IPS-NIHi11 (cell line): ENCODE measurements at regions not wholly inside any gene's neighbourhood (a gene's known extent, or its start where the extent isn't known, plus 50 kb on each side); places are given as distances from the start of the nearest gene placed in this dataset.
"Not testable (repeated sequence)": the region's sequence is repeated elsewhere in the genome, so short reads cannot be mapped to it uniquely, and the experiment has no call there.

Source experiments
- DNase-seq: peaks from one replicate; pipeline ENCODE4 v3.0.0; 2012; ENCODE audit warnings: mixed read lengths, low spot score

DNA sequence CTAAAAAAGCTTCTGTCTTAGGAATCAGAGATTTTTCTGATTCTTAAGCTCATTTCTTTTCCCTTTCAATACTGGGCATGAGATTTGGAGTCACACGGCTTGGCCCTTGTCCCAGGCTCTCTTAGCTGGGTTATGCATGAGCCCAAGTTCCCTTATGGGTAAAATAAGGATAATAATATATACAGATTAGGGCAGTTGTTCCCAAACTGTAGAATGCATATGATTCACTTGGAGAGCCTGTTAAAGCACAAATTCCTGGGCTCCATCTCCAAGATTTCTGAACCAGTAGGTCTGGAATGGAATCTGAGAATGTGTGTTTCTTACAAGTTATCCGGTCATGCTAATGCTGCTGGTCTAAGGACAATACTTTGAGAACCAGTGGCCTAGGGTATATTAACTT is 154.0 kb downstream of the REEP3 start:
- no peak for DNase-seq

DNA sequence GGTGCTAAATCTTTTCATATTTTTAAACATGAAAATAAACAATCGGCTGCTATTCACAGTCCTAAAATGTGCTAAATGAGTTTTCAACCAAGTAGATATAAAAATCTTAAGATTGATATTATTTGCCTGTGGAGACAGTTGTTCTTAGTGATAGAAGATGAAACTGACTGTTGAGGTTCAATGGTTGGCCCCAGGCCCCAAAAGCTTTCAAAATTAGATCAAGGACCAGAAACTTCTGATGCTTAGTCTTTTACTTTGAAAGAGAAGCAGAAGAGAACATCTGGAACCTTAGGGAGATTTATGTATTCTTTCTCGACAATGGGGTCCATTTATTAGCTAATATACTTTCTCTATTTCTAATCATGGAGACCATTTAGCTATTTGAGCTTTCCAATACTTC is 155.8 kb downstream of the REEP3 start:
- no peak for DNase-seq

DNA sequence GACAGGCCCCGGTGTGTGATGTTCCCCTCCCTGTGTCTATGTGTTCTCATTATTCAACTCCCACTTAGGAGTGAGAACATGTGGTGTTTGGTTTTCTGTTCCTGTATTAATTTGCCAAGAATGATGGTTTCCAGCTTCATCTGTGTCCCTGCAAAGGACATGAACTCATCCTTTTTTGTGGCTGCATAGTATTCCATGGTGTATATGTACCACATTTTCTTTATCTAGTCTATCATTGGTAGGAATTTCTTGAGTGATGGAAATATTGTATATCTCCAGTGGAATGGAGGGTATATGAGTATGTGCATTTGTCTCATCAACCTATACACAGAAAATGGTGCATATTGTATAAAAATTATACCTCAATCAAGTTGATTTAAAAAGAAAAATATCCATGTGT is 159.3 kb downstream of the REEP3 start:
- DNase-seq: not testable (repeated sequence)

DNA sequence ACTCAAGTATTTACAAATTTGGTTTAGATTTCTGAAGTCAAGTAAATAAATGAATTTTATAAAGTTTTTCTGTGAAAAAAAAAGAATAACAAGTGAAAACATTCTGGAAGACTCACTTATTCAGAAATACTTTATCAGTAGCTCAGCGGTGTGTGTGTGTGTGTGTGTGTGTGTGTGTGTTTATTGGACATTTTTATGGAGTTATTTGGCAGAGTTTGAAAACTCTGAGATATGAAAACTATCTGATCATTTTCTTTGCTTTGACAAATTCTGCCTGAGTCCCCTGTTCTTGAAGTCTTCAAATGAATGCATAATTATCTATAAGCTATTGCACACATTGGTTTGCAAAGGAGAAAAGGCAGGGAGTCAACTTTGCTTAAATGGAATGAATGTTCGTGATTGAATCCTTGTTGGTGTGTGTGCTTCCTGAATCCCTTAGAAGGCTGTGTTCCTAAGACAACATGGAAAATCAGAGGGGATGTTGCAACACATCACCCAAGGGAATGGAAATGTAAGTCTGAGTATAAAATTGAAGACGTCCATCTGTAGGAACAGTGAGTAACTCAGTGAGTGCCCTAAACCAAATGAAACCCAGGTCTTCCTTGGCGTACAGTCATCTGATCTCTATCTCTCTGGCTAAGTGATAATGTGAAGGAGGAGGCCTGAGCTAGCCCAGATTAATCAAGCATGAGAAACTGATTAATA is 160.9 kb downstream of the REEP3 start:
- no peak for DNase-seq

DNA sequence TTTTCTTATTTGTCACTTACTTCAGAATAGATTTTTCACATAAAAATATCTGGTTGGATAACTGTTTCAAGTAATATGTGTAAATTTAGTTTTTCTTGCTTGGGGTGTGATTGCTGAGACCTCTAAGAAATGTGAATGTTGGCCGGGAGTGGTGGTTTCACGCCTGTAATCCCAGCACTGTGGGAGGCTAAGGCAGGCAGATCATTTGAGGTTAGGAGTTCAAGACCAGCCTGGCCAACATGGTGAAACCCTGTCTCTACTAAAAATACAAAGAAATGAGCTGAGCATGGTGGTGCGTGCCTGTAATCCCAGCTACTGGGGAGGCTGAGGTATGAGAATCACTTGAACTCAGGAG is 161.5 kb downstream of the REEP3 start:
- DNase-seq: not testable (repeated sequence)

DNA sequence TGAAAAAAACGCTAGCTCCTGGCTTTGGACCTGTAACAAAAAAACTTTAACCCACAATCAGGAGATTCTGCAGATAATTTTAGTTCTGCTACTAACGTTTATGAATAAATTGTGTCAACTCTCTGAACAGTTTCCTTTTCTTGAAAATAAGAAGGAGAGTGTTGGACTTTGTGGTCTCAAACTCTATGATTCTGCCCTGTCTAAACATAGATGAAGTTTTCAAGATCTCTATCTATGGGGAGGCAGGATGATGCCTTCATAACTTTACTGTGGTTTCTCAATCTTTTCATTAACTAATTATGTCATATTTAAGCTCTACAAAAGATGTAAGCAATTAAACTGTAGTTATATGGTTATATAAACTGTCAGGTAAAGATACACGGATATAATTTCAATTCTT is 162.0 kb downstream of the REEP3 start:
- DNase-seq: no peak

DNA sequence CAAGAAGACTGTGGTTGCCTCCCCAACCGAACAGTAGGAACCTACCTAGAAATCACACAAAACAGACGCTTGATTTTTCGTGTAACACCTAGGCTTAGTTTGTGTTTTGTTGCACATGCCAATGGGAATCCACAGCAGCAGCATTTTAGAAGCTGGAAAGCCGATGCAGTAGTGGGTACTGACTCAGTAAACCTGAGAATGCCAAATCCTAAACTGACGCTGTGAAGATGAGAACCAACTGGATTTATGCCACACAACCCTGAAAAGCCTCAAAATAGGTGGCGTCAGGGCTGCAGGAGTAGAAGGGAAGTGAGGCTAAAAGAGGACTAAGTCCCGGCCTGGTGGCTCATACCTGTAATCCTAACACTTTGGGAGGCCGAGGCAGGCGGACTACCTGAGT is 162.5 kb downstream of the REEP3 start:
- no peak for DNase-seq

DNA sequence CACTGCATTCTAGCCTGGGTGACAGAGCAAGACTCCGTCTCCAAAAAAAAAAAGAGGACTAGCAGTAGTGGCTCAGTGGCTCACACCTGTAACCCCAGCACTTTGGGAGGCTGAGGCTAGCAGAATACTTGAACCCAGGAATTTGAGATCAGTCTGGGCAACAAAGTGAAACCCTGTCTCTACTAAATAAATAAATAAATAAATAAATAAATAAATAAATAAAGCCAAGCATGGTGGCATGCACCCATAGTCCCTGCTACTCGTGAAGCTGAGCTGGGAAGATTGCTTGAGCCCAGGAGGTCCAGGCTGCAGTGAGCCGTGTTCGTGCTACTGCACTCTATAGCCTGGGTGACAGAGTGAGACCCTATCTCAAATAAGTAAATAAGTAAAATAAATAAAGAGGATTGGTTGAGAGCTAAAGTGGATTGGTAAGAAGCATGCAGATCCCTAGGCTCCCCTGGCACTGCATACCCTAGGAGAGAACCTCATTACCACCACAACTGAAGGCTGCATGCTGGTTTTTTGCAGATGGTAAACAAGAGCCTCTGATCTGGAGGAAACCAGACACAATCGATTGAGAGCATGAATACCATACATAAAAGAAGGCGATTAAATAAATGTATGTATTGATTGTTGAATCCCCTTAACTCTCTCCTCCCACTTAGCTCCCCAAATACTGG is 163.2 kb downstream of the REEP3 start:
- DNase-seq: no peak

DNA sequence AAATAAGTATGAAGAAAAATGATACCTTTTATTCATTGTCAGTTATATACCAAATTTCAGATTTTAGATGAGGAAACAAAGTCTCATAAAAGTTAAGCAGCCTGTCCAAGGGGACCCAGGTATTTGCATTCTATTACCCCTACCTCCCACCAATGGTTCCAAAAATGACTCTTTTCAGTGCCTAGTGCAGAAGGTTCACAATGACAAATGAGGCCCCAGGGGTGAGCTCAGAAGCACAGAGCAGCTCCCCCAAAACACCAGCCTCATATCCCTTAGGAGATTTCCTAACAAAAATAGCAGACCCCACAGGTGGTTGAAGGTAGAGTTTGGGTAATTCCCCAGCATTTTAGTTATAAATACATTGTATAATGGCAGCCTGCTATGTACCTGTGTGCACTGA is 168.6 kb downstream of the REEP3 start:
- no peak for DNase-seq

DNA sequence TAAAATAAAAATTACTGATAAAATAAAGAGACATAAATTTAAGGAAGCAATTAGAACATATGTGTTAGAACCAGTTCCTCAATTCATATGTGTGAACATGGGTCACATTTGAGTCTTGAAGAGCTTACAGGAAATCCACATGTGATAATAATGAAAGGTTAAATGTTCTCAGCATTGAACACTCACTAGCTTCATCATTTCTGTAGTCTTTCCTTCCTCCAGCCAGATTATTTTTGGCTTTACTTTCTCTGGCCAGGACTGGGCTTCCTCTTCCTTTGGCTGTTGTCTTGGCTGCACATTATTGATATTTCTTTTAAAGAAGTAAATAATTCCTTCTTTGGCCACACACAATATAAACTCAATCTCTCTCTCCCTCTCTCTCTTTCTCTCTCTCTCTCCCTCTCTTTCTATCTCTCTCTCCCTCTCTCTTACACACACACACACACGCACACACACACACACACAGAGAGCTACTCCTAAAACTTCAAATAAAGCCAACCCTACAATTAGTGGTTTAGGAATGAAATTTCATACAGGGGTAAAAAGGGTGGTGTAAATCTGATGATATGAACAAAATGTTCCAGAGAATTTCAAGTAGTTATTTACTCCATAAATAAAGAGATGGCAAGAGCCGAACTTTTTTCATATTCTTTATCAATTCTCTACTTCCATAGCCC is 171.2 kb downstream of the REEP3 start:
- DNase-seq: no peak

DNA sequence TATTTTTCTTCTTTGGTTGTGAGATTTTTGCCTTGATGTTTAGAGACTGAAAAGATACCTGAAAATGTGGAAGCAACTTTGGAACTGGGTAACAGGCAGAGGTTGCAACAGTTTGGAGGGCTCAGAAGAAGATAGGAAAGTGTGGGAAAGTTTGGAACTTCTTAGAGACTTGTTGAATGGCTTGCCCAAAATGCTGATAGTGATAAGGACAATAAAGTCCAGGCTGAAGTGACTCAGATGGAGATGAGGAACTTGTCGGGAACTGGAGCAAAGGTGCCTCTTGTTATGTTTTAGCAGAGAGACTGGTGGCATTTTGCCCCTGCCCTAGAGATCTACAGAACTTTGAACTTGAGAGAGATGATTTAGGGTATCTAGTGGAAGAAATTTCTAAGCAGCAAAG is 171.8 kb downstream of the REEP3 start:
- DNase-seq: not testable (repeated sequence)

DNA sequence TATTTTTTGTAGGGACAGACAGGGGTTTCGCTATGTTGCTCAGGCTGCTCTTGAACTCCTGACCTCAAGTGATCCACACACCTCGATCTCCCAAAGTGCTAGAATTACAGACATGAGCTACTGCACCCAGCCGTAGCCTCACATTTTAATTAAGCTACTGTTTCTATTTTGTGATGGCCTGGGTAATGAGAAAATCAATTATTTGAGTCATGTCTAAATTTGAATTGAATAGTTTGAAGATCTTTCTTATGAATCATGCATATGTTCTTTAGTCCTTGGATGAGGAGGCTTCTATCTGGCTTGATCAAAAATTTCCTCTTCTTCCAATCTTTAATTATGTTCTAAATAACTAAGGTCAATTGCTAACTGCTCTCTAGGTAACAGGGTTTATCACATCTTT is 175.0 kb downstream of the REEP3 start:
- DNase-seq: no peak

DNA sequence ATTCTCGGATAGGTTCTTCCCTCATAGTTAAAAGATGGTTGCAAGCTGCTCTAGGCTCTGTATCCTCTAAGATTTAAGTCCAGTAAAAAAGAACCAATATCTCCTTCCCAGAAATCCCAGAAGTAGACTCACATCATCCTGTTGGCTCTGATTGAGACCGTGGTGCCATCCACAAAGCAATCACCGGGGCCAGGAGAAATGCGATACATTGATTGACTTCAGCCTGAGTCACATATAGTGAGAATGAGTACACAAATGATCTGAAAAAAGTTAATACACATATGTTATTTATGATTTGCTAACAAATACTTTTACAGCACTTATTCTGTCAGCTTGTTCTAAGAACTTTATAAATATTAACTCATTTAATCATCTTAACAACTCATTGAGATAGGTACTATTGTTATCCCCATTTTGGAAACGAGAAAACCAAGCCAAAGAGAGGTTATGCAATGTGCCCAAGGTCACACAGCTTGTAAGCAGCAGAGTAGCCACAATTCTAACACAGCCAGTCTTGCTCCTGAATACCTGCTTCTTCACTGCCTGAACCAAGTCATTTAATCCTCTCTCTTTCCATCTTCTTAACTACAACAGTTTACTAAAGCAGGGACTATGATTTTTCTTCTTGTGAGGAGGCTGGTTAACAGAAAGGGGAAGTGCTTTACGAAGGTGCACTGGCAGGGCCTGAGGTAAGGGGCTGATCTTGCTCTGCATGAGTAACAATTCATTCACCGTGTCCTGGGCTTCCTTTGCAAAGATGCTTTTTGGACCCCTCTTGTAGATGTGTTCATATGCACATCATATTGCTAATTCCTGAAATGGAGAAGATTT is 177.0 kb downstream of the REEP3 start:
- DNase-seq: no peak

DNA sequence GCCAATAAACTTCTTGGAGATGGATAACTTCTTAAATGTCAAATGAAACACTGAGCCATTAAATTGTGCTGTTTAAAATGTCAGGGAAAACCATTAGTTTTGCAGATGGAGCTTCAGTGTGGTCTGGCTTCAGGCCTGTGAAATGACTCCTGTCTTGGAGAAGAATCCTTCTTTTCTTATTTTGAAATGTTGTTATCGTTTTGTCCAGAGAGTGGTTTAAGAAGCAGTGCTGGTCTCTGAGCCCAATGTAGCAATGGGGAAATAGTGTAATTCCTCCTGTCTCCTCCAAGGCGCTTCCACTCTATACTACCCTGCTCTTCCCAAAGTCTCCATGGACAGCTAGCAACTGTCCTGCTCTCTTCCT is 177.6 kb downstream of the REEP3 start:
- DNase-seq: no peak

DNA sequence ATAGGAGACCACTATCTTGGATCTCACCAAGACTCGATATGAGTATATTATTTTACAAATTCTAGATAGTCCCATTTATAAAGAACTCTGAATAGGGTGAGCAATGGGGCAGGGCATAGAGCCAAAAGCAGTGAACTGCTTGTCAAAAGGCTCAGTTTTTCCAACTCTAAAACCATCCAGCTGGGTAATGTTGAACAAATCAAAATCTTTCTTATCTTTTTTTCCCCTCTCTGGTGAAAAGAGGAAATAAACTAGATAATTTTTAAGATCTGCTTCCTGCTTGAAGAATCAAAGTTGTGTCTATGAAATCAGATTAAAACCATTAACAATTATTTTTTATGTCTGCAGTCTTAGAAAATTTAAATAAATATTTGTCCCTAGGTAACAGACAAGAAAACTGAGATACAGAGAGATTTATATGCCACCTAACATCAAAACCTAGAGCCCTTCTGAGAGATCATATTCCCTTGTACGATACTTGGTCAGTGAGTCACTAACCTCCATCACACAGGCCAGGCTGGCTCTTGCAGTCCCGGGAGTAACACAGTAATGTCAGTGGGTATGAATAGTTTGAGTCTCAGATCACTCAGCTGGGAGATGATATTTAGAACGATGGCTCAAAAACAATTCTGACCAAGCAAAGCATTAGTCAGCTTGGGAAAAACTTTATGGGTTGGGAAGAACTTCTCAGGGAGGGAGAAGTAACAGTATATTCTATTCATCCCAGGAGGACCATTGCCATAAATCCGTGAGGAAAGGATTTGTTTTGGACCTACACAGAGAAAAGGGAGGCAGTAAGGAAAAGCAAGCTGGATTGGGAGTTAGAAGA is 178.8 kb downstream of the REEP3 start:
- DNase-seq: no peak

DNA sequence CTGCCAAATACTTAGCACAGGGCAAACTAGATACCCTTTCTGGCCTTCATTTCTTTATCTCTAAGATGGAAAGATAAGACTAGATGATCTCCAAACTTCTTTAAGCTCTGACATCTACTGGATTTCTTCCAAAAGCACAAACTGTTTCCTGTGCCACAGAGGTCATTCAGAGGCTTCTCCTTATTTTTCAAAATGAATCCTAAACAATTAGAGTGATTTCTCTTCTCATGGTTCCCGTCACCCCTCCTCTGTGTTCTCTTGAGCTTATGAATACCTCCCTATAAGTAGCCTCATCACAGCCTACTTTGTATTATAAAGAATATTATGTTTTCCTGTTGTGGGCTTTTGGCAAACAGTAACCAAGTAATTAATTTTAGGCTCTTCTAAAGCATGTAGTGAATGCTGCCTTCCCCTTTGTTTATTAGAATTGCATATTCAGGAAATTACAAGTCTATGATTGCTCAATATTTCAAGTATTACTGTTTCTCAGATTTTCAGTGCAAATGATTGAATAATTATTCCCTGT is 179.5 kb downstream of the REEP3 start:
- no peak for DNase-seq

DNA sequence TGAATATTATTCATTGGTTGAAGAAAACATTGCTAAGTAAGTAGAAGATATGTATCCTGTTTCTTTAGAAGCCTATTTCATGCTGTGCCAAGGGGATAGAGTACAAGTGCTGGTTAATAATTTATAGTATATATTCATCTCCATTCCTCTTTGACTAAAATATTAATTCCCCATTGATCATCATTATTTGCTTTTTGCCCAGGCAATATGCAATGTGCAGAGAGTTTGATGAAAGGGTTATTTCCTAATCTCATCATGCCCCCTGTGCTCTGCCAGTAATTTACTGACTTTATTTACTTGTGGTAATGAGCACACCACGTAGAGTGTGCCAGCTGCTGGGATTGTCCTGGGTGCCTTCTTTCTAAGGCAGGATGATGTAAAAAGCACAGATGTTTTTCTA is 180.9 kb downstream of the REEP3 start:
- DNase-seq: no peak

DNA sequence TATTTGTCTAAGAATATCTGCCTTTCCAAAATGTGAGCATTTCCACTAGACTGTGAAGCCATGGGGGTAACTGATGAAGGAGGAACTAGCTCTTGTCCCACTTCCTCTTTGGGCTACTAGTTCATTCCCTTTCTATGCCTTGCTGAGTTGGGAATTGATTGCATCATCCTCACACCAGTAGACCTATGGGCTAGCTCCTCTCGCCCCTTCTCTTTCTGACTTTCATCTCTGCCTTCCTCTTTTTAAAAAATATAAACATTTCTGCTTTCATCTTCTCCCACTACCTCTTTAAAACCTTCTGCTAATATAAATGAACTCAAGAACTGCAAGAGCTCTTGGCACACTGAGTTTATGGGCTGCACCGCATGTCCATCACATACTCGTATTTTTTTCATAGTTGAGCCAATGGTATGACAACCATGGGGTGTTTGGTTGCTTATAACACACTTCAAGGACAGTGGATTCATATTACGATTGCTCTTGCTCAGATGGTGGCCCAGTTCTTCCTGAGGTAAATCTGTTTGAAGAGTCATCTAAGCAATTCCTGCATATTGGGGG is 182.0 kb downstream of the REEP3 start:
- DNase-seq: no peak

DNA sequence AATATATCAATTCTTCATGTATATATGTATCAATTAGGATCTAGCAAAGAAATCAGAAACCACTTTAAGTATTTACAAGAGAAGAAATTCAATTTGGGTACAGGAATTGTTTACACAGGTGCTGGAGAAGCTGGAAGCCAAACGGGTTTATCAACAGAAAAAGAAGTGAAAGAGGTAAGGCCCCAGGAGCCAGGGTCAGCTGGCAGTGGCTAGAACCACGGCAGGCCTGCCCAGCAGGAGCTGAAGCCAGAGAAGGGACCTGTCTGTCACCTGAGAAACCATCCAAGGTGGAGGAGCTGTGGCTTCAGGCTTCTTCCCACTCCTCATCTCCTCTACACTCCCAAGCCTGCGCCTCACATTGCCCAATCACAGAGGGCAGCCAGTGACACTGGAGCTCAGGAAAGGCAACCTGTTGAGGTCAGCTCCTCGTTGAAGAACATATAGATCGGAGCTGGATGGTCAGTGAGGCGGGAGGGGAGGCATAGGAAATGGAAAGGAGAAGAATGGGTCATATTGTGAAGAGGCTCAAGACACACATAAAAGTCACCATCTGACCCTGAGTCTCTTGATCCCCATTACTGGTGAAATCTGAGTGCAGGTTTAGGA is 182.6 kb downstream of the REEP3 start:
- no peak for DNase-seq

DNA sequence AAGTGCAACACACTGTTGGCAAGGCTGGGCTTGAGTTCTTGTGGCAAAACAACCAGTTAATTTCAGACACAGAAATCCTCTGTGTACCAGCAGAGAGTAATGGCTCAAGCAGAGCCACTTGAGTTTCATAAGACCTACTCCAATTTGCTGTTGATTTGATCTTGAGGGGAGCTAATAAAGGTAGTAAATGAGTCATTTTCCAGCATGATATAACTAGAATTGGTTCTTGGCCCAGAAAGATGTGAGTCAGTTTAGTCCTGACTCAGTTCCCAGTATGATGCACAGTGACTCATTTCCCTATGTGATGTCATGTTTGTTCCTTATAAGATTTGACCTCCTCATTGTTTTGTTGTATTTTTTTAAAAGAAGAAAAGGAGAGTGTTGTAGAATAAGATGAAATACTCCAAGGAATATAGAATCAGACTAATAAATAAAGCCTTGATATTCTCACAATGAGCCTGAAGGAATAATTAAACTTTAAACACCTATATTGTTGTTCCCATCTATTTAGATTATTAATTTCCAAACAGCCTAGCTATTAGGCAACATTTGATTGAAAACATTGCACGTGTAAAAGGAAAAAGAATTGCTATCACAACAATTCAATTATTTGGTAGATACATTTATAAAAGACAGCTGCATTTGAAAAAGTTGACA is 186.2 kb downstream of the REEP3 start:
- DNase-seq: no peak
